PFSK-1 (cell line): ENCODE measurements at regions not wholly inside any gene's neighbourhood (a gene's known extent, or its start where the extent isn't known, plus 50 kb on each side); places are given as distances from the start of the nearest gene placed in this dataset.

ENCODE experiments used
- FOXP2 ChIP-seq: optimal IDR thresholded peaks from 2 replicates; pipeline ENCODE3; 2011; ENCODE audit warnings: borderline replicate concordance, control low read depth, inconsistent platforms; ENCODE audit not compliant: insufficient read depth; ENCODE audit errors: extremely low read length, extremely low read depth
- POLR2AphosphoS5 ChIP-seq: IDR thresholded peaks from 2 replicates; pipeline ENCODE4 v1.6.1; 2012; ENCODE audit warnings: low read depth, mild to moderate bottlenecking, control low read depth, low read length, moderate library complexity
- SIN3A ChIP-seq: IDR thresholded peaks from 2 replicates; pipeline ENCODE4 v1.6.1; 2012; ENCODE audit warnings: mild to moderate bottlenecking, low read length, moderate library complexity, borderline replicate concordance; ENCODE audit not compliant: insufficient read depth
- TAF1 ChIP-seq: IDR thresholded peaks from 2 replicates; pipeline ENCODE4 v1.6.1; 2012; ENCODE audit warnings: low read length, control low read depth, borderline replicate concordance; ENCODE audit not compliant: insufficient read depth
- TF ChIP-seq, protein P1 (sequence below), 2 experiments: IDR thresholded peaks; 2 replicates each; pipeline versions ENCODE4 v1.6.1 to v1.8.0; 2011 to 2012; ENCODE audit warnings: low read depth in 2 of 2, low read length in 2 of 2, control low read depth in 1 of 2, inconsistent platforms in 1 of 2, mild to moderate bottlenecking in 1 of 2, moderate library complexity in 1 of 2; ENCODE audit not compliant: insufficient read depth in 1 of 2

DNA sequence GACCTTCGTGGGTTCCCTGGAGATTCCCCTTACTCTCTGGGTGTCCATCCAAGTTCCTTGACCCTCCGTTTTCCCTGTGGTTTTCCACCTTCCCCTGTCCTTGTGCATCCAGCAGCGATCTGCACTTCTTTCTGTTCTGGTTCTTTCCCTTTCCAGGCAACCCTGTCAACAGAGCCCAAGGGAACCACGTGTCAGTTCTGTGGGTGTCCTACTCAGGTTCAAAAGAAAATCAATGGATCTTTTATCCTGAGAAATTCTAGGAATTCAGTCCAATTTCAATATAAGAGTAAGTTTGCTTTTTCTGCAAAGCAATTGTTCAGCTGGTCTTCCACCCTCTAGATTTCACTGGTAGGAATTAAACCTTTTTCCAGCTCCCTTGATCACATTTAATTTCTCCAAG is 1394.8 kb upstream of the SLC10A2 start:
- TF ChIP-seq SIN3A (no peak), TAF1 (no peak), POLR2AphosphoS5 (no peak), FOXP2 (no peak)
- TF ChIP-seq, protein P1, sequence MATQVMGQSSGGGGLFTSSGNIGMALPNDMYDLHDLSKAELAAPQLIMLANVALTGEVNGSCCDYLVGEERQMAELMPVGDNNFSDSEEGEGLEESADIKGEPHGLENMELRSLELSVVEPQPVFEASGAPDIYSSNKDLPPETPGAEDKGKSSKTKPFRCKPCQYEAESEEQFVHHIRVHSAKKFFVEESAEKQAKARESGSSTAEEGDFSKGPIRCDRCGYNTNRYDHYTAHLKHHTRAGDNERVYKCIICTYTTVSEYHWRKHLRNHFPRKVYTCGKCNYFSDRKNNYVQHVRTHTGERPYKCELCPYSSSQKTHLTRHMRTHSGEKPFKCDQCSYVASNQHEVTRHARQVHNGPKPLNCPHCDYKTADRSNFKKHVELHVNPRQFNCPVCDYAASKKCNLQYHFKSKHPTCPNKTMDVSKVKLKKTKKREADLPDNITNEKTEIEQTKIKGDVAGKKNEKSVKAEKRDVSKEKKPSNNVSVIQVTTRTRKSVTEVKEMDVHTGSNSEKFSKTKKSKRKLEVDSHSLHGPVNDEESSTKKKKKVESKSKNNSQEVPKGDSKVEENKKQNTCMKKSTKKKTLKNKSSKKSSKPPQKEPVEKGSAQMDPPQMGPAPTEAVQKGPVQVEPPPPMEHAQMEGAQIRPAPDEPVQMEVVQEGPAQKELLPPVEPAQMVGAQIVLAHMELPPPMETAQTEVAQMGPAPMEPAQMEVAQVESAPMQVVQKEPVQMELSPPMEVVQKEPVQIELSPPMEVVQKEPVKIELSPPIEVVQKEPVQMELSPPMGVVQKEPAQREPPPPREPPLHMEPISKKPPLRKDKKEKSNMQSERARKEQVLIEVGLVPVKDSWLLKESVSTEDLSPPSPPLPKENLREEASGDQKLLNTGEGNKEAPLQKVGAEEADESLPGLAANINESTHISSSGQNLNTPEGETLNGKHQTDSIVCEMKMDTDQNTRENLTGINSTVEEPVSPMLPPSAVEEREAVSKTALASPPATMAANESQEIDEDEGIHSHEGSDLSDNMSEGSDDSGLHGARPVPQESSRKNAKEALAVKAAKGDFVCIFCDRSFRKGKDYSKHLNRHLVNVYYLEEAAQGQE (IDR thresholded peaks at IDR 0.05; ENCODE audit: insufficient read depth in 1 of 2, low read depth in 2 of 2, low read length in 2 of 2) = no peak

DNA sequence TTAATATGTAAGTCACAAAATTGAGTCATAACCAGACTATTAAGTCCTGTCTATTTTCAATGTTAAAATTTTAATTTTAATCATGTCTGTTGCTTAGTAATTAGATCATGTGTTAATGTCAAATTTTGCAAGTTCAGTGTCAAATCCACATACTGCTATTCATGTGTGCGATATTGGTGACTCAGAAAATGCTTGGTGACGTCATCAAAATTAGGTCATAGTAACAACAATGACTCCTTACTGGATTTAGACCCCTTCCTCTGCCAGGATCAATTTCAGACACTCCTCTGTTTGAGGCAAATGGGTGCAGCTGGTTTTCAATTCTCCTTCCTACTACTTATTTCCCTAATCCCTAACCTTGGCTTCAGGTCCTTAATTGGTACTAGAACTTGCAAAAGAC is 1394.3 kb upstream of the SLC10A2 start:
- TF ChIP-seq POLR2AphosphoS5 (no peak), TAF1 (no peak), SIN3A (no peak)
- TF ChIP-seq, protein P1 (IDR thresholded peaks at IDR 0.05; ENCODE audit: insufficient read depth in 1 of 2, low read depth in 2 of 2, low read length in 2 of 2) = no peak

DNA sequence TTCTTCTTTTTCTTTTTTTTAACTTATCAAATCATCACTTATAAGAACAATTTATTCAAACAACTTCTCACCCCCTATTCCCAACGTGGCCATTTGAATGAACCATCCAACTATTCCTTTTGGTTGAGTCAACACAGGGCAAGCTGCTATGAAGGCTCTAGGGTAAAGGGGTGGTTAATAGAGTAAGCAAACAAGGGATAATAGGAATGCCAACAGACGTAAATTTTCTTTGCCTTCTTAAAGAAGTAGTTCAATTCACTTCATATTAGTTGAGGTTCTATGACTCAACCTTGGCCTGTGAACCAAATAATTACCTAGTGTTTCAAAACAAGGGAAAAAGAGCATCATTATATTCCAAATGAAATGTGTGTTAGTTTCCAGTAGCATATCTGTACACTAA is 1383.8 kb upstream of the SLC10A2 start:
- no peak for TF ChIP-seq SIN3A
- no peak for TF ChIP-seq FOXP2
- TF ChIP-seq TAF1 = no peak
- no peak for TF ChIP-seq POLR2AphosphoS5
- TF ChIP-seq, protein P1 (IDR thresholded peaks at IDR 0.05; ENCODE audit: insufficient read depth in 1 of 2, low read depth in 2 of 2, low read length in 2 of 2) = no peak

DNA sequence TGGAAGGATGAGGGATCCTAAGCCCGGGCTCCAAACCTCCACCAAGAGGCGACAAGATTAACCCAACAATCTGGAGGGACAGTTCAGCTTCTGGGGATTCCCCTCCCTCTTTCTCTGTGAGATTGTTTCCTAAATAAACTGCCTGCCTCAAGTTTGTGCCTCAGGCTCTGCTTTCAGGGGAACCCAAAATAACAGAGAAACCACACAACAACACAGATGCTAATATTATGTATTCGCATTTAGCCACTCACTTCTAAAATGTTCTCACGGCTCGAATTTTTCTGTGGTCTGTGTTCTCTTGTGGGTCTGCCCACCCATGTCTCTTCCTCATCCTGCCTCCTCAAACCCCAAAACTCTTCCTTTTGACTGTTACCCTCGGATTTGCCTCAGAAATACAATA is 1381.1 kb upstream of the SLC10A2 start:
- no peak for TF ChIP-seq POLR2AphosphoS5
- TF ChIP-seq, protein P1 (IDR thresholded peaks at IDR 0.05; ENCODE audit: insufficient read depth in 1 of 2, low read depth in 2 of 2, low read length in 2 of 2) = no peak
- no peak for TF ChIP-seq TAF1

DNA sequence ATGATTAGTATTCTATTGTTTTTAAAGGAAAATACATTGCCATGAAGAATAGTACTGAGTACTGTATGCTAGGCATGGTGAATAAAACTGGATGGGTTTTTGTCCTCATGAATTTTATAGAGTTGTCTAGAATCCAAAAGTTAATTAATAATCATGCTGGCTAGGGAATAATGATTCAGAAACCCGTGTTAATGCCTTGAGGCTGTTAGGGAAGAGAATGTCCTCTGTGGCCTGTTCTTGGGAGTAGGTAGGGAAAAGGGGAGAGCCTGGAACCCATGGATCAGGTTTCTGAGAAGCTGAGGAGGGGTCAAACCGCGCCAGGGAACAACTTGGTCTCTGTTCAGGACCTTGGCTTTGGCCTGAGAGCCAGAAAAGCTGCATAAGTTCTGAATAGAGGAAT is 1376.3 kb upstream of the SLC10A2 start:
- TF ChIP-seq TAF1 (no peak), POLR2AphosphoS5 (no peak)
- TF ChIP-seq, protein P1 (IDR thresholded peaks at IDR 0.05; ENCODE audit: insufficient read depth in 1 of 2, low read depth in 2 of 2, low read length in 2 of 2) = no peak
